ENCODE measurements at regions not wholly inside any gene's neighbourhood (a gene's known extent, or its start where the extent isn't known, plus 50 kb on each side); places are given as distances from the start of the nearest gene placed in this dataset.

DNA sequence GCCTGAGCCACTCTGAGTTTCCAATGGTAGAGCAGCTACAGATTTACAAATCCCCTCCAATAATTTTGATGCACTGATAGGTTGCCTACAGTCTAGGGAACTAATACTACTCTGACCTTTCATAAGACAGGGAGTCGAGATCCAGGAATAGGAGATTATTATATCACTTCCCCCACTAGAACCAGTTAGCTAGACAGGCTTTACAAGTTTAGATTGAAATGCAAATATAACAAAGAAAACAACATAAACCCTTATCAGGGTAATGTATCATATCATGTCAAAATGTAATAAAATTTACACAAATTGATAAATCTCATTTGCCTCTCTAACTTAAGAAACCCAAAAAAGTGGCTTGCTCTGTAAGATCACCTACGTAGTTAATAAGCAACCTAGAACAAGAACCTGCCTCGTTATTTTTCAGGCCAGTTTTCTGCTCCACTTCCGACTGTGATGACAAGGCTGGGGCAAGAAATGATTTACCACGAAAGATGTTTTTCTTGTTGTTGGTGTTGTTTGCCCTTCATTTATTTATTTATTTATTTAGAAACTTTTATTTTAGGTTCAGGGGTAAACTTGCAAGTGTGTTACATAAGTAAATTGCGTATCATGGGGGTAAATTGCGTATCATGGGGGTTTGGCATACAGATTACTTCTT, 504.2 kb upstream of the ID4 start:
- no peak for TF ChIP-seq EZH2 (optimal IDR thresholded peaks at IDR 0.05; ENCODE audit: low read depth, low read length)
- TF ChIP-seq, protein P1, sequence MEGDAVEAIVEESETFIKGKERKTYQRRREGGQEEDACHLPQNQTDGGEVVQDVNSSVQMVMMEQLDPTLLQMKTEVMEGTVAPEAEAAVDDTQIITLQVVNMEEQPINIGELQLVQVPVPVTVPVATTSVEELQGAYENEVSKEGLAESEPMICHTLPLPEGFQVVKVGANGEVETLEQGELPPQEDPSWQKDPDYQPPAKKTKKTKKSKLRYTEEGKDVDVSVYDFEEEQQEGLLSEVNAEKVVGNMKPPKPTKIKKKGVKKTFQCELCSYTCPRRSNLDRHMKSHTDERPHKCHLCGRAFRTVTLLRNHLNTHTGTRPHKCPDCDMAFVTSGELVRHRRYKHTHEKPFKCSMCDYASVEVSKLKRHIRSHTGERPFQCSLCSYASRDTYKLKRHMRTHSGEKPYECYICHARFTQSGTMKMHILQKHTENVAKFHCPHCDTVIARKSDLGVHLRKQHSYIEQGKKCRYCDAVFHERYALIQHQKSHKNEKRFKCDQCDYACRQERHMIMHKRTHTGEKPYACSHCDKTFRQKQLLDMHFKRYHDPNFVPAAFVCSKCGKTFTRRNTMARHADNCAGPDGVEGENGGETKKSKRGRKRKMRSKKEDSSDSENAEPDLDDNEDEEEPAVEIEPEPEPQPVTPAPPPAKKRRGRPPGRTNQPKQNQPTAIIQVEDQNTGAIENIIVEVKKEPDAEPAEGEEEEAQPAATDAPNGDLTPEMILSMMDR (IDR thresholded peaks at IDR 0.05; ENCODE audit: low read length), result no peak

Measured in MM.1S (cell line).